H9 (cell line): ENCODE measurements at regions not wholly inside any gene's neighbourhood (a gene's known extent, or its start where the extent isn't known, plus 50 kb on each side); places are given as distances from the start of the nearest gene placed in this dataset.

ENCODE experiments used
- DNase-seq: peaks from one replicate; pipeline ENCODE4 v3.0.0-alpha.2; 2017
- H2AFZ ChIP-seq: one replicate; pipeline ENCODE4 v1.6.1; 2013; ENCODE audit warnings: mild to moderate bottlenecking, low read length, control low read depth, moderate library complexity
- H2AK5ac ChIP-seq: 2 replicates; pipeline ENCODE4 v1.6.1; 2013; ENCODE audit warnings: low read length, control low read depth, mixed read lengths; ENCODE audit not compliant: insufficient read length
- H2BK120ac ChIP-seq: one replicate; pipeline ENCODE4 v1.6.1; 2013; ENCODE audit warnings: low read depth, mild to moderate bottlenecking, low read length, control low read depth, inconsistent platforms; ENCODE audit not compliant: poor library complexity, severe bottlenecking
- H2BK12ac ChIP-seq: 2 replicates; pipeline ENCODE4 v1.6.1; 2013; ENCODE audit warnings: low read length, control low read depth, mixed read lengths, low read depth; ENCODE audit not compliant: insufficient read length
- H2BK15ac ChIP-seq: 2 replicates; pipeline ENCODE4 v1.6.1; 2013; ENCODE audit warnings: low read depth, low read length, control low read depth
- H2BK20ac ChIP-seq: one replicate; pipeline ENCODE4 v1.6.1; 2013; ENCODE audit warnings: low read depth, mild to moderate bottlenecking, low read length, control low read depth, inconsistent platforms; ENCODE audit not compliant: poor library complexity, severe bottlenecking
- H2BK5ac ChIP-seq: 2 replicates; pipeline ENCODE4 v1.6.1; 2013; ENCODE audit warnings: low read length, control low read depth, mixed read lengths; ENCODE audit not compliant: insufficient read length
- H3K14ac ChIP-seq: 2 replicates; pipeline ENCODE4 v1.6.1; 2013; ENCODE audit warnings: low read length, control low read depth; ENCODE audit not compliant: insufficient read depth
- H3K18ac ChIP-seq: 2 replicates; pipeline ENCODE4 v1.6.1; 2013; ENCODE audit warnings: low read depth, mild to moderate bottlenecking, mixed read lengths, low read length, control low read depth; ENCODE audit not compliant: insufficient read length
- H3K23ac ChIP-seq: 2 replicates; pipeline ENCODE4 v1.6.1; 2013; ENCODE audit warnings: low read length, control low read depth, mixed read lengths, low read depth; ENCODE audit not compliant: insufficient read length
- H3K23me2 ChIP-seq: 2 replicates; pipeline ENCODE4 v1.6.1; 2013; ENCODE audit warnings: low read depth, mild to moderate bottlenecking, mixed read lengths, low read length, control low read depth; ENCODE audit not compliant: insufficient read length, poor library complexity, severe bottlenecking
- H3K27ac ChIP-seq: 2 replicates; pipeline ENCODE4 v1.5.1; 2013; ENCODE audit warnings: low read length, control low read depth, mixed read lengths, low read depth; ENCODE audit not compliant: insufficient read length
- H3K27me3 ChIP-seq: 2 replicates; pipeline ENCODE4 v1.6.1; 2013; ENCODE audit warnings: low read length, control low read depth, inconsistent platforms; ENCODE audit not compliant: insufficient read depth
- H3K4ac ChIP-seq: 2 replicates; pipeline ENCODE4 v1.6.1; 2013; ENCODE audit warnings: low read depth, mild to moderate bottlenecking, control low read depth, inconsistent platforms, low read length, moderate library complexity
- H3K4me1 ChIP-seq: 2 replicates; pipeline ENCODE4 v1.6.1; 2013; ENCODE audit warnings: low read length, control low read depth, inconsistent platforms; ENCODE audit not compliant: insufficient read depth
- H3K4me2 ChIP-seq: 2 replicates; pipeline ENCODE4 v1.6.1; 2013; ENCODE audit warnings: low read length, control low read depth, mixed read lengths; ENCODE audit not compliant: insufficient read length, insufficient read depth
- H3K56ac ChIP-seq: 2 replicates; pipeline ENCODE4 v1.6.1; 2013; ENCODE audit warnings: low read depth, mild to moderate bottlenecking, mixed read lengths, low read length, control low read depth; ENCODE audit not compliant: insufficient read length
- H3K79me1 ChIP-seq: 2 replicates; pipeline ENCODE4 v1.6.1; 2013; ENCODE audit warnings: low read depth, mild to moderate bottlenecking, moderate library complexity, low read length, control low read depth, inconsistent platforms; ENCODE audit not compliant: insufficient read depth, poor library complexity, severe bottlenecking
- H3K79me2 ChIP-seq: 2 replicates; pipeline ENCODE4 v1.6.1; 2013; ENCODE audit warnings: low read length, control low read depth, inconsistent platforms; ENCODE audit not compliant: insufficient read depth
- H3K9ac ChIP-seq: 2 replicates; pipeline ENCODE4 v1.6.1; 2013; ENCODE audit warnings: low read length, control low read depth, mixed read lengths; ENCODE audit not compliant: insufficient read length; ENCODE audit errors: extremely low read depth
- H3K9me3 ChIP-seq: one replicate; pipeline ENCODE4 v1.6.1; 2013; ENCODE audit warnings: low read depth, low read length, inconsistent platforms; ENCODE audit not compliant: control insufficient read depth
- H3T11ph ChIP-seq: one replicate; pipeline ENCODE4 v1.6.1; 2013; ENCODE audit warnings: mild to moderate bottlenecking, low read length, control low read depth, inconsistent platforms
- H4K20me1 ChIP-seq: one replicate; pipeline ENCODE4 v1.6.1; 2013; ENCODE audit not compliant: control insufficient read depth, insufficient read length, insufficient read depth
- H4K5ac ChIP-seq: 2 replicates; pipeline ENCODE4 v1.6.1; 2013; ENCODE audit warnings: low read depth, mild to moderate bottlenecking, mixed read lengths, low read length, control low read depth; ENCODE audit not compliant: insufficient read length
- H4K8ac ChIP-seq: replicated peaks from 2 replicates; pipeline ENCODE4 v1.6.1; 2013; ENCODE audit warnings: low read length, control low read depth, mixed read lengths, low read depth; ENCODE audit not compliant: insufficient read length
- H4K91ac ChIP-seq: 2 replicates; pipeline ENCODE4 v1.6.1; 2013; ENCODE audit warnings: low read depth, mild to moderate bottlenecking, moderate library complexity, mixed read lengths, low read length, control low read depth; ENCODE audit not compliant: insufficient read length
- H3K27ac Mint-ChIP-seq, 3 experiments: 2 replicates in 2 of 3; 3 replicates in 1 of 3; pipeline ENCODE4 v1.8.0; 2020 to 2021; ENCODE audit warnings: mixed read lengths in 3 of 3, mild to moderate bottlenecking in 1 of 3, moderate library complexity in 1 of 3
- H3K27me3 Mint-ChIP-seq: 2 replicates; pipeline ENCODE4 v1.8.0; 2021; ENCODE audit warnings: low read depth, mild to moderate bottlenecking, moderate library complexity, mixed read lengths
- H3K36me3 Mint-ChIP-seq, 3 experiments: 2 replicates in 2 of 3; 3 replicates in 1 of 3; pipeline ENCODE4 v1.8.0; 2020 to 2021; ENCODE audit warnings: low read depth in 3 of 3, mixed read lengths in 3 of 3; ENCODE audit not compliant: insufficient read depth in 1 of 3
- H3K4me1 Mint-ChIP-seq, 2 experiments: 2 replicates each; pipeline ENCODE4 v1.8.0; 2020; ENCODE audit warnings: mixed read lengths in 2 of 2
- H3K4me3 Mint-ChIP-seq, 2 experiments: 2 replicates in 1 of 2; 3 replicates in 1 of 2; pipeline ENCODE4 v1.8.0; 2020 to 2021; ENCODE audit warnings: mild to moderate bottlenecking in 2 of 2, mixed read lengths in 2 of 2, moderate library complexity in 1 of 2
- H3K9me3 Mint-ChIP-seq, 2 experiments: 2 replicates in 1 of 2; 3 replicates in 1 of 2; pipeline ENCODE4 v1.8.0; 2020; ENCODE audit warnings: mild to moderate bottlenecking in 2 of 2, mixed read lengths in 2 of 2, moderate library complexity in 1 of 2
- CTCF ChIP-seq: fragments of 200-600 bp; sonication (generic); conservative IDR thresholded peaks from 3 replicates; pipeline ENCODE4 v1.8.0; 2021; ENCODE audit warnings: antibody characterized with exemption, mild to moderate bottlenecking
- WGBS: extraction: QIAGEN DNeasy Blood & Tissue Kit; methylation state at CpG from one replicate; pipeline ENCODE4 v1.1.7; 2013; ENCODE audit warnings: missing lambda C conversion rate, low lambda C conversion rate, mixed read lengths; ENCODE audit not compliant: insufficient read length; ENCODE audit errors: extremely low coverage; 5-methylcytosine and 5-hydroxymethylcytosine counted together

- no peak overlapping the region for H2AK5ac ChIP-seq
- H2BK20ac ChIP-seq, result no peak overlapping the region
- no peaks in the 10 kb centered on the region for H3K4me1 ChIP-seq
- no peak overlapping the region for H3K27ac ChIP-seq
- no peak overlapping the region for H3K56ac ChIP-seq
- no peaks in the 10 kb centered on the region for H3K36me3 Mint-ChIP-seq
- H2BK12ac ChIP-seq, result no peak overlapping the region
- H2AFZ ChIP-seq, result no peak overlapping the region
- no peaks in the 10 kb centered on the region for H4K20me1 ChIP-seq
- no peaks in the 10 kb centered on the region for H3K79me1 ChIP-seq
- H3K4me3 Mint-ChIP-seq, result no peak overlapping the region
- no peak overlapping the region for H3K18ac ChIP-seq
- no peaks in the 10 kb centered on the region for H3K23me2 ChIP-seq
- no peak overlapping the region for H2BK120ac ChIP-seq
- no CpG with 5 or more reads among the region's 4 CpGs for WGBS
- H2BK15ac ChIP-seq, result no peak overlapping the region
- no peaks in the 10 kb centered on the region for H3K4me1 Mint-ChIP-seq
- no peaks in the 10 kb centered on the region for H3K27me3 ChIP-seq
- H3K27ac Mint-ChIP-seq, result no peak overlapping the region
- no peaks in the 10 kb centered on the region for H3K9me3 ChIP-seq
- no peak overlapping the region for H2BK5ac ChIP-seq
- H3K27me3 Mint-ChIP-seq, result peaks cover 17% of the 10 kb centered on the region
- H4K8ac ChIP-seq, result no peak overlapping the region
- no peak overlapping the region for H3K23ac ChIP-seq
- H3K4ac ChIP-seq, result no peak overlapping the region
- no peak overlapping the region for H3K4me2 ChIP-seq
- no peak for TF ChIP-seq CTCF
- H3K14ac ChIP-seq, result no peak overlapping the region
- no peaks in the 10 kb centered on the region for H3K79me2 ChIP-seq
- no peak overlapping the region for H3T11ph ChIP-seq
- H3K9ac ChIP-seq, result no peak overlapping the region
- no peak overlapping the region for H4K91ac ChIP-seq
- no peaks in the 10 kb centered on the region for H3K9me3 Mint-ChIP-seq
- no peak overlapping the region for H4K5ac ChIP-seq
- DNase-seq, result no peak
These were observed 560.9 kb downstream of the MED13L start for GRCh38 chr12:115716551-115716950.
